ENCODE measurements at regions not wholly inside any gene's neighbourhood (a gene's known extent, or its start where the extent isn't known, plus 50 kb on each side); places are given as distances from the start of the nearest gene placed in this dataset.

DNA sequence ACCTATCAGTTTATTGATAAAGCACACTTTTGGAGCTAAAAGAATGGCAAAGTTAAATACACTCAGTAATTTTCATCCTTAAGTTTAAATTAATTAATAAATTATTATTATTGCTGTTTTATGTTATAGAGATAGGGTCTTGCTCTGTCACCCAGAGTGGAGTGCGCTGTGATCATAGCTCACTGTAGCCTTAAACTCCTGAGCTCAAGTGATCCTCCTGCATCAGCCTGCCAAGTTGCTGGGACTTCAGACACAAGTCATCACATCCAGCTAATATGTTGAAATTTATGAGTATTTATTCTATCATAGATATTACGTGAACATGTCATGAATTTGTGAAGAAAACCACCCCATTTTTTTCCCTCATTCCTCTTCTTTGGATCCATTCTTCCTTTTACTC lies 64.2 kb downstream of the GJA1 start:
- no peaks in the 10 kb centered on the region for H3K4me1 ChIP-seq (ENCODE audit: control insufficient read depth in 3 of 3, insufficient read depth in 2 of 3, low read depth in 1 of 3, low read length in 2 of 3)
- no peaks in the 10 kb centered on the region for H3K36me3 ChIP-seq (ENCODE audit: control insufficient read depth in 3 of 3, insufficient read depth in 2 of 3, low read depth in 1 of 3, low read length in 3 of 3)
- FAIRE-seq, result no peak
- H3K4me3 ChIP-seq (ENCODE audit: low read depth in 1 of 3, low read length in 3 of 3), result no peak overlapping the region
- H3K27me3 ChIP-seq (ENCODE audit: control insufficient read depth in 3 of 3, insufficient read depth in 3 of 3, low read length in 3 of 3), result no peaks in the 10 kb centered on the region
- H3K27ac ChIP-seq (ENCODE audit: low read depth in 1 of 3, low read length in 2 of 3), result no peak overlapping the region
- DNase-seq, result no peak
- no peaks in the 10 kb centered on the region for H3K9me3 ChIP-seq (ENCODE audit: control insufficient read depth in 2 of 2, insufficient read depth in 1 of 2, low read depth in 1 of 2, low read length in 1 of 2)
- WGBS, 3 donors, result 86 to 94% (median 88%) methylated on average over 2 of the region's 2 CpGs

GRCh38 chr6:121503589-121503991 lies 68.1 kb downstream of the GJA1 start:
- H3K27me3 ChIP-seq (ENCODE audit: control insufficient read depth in 3 of 3, insufficient read depth in 3 of 3, low read length in 3 of 3), result no peaks in the 10 kb centered on the region
- 45 to 56% (median 55%) methylated on average over 2 of the region's 2 CpGs for WGBS, 3 donors
- no peak for FAIRE-seq
- H3K4me1 ChIP-seq (ENCODE audit: control insufficient read depth in 3 of 3, insufficient read depth in 2 of 3, low read depth in 1 of 3, low read length in 2 of 3), result no peaks in the 10 kb centered on the region
- H3K27ac ChIP-seq (ENCODE audit: low read depth in 1 of 3, low read length in 2 of 3), result no peak overlapping the region
- H3K9me3 ChIP-seq (ENCODE audit: control insufficient read depth in 2 of 2, insufficient read depth in 1 of 2, low read depth in 1 of 2, low read length in 1 of 2), result no peaks in the 10 kb centered on the region
- H3K4me3 ChIP-seq (ENCODE audit: low read depth in 1 of 3, low read length in 3 of 3), result no peak overlapping the region
- DNase-seq, result no peak
- H3K36me3 ChIP-seq (ENCODE audit: control insufficient read depth in 3 of 3, insufficient read depth in 2 of 3, low read depth in 1 of 3, low read length in 3 of 3), result no peaks in the 10 kb centered on the region

DNA sequence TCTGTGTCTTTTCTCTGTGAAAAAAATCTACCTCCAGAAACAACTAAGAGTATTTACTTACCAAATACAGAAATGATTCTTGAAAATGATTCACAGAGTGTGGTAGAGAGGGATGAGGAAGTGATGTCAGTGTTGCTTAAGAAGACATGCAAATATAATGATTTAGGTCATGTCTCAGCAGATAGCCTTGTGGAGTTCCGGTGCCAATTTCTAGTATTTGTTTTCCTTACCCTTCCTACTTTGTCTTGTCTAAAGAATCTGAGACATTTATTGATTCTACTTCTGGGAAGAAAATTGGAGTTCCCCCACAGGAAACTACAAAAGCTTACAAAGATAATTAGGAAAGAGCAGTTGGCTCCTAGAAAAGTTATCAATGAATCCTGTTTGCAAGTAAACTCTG lies 68.8 kb downstream of the GJA1 start:
- DNase-seq (no peak), FAIRE-seq (no peak)
- no peaks in the 10 kb centered on the region for H3K27me3 ChIP-seq (ENCODE audit: control insufficient read depth in 3 of 3, insufficient read depth in 3 of 3, low read length in 3 of 3)
- H3K4me3 ChIP-seq (ENCODE audit: low read depth in 1 of 3, low read length in 3 of 3), result no peak overlapping the region
- H3K36me3 ChIP-seq (ENCODE audit: control insufficient read depth in 3 of 3, insufficient read depth in 2 of 3, low read depth in 1 of 3, low read length in 3 of 3), result no peaks in the 10 kb centered on the region
- H3K9me3 ChIP-seq (ENCODE audit: control insufficient read depth in 2 of 2, insufficient read depth in 1 of 2, low read depth in 1 of 2, low read length in 1 of 2), result no peaks in the 10 kb centered on the region
- no peak overlapping the region for H3K27ac ChIP-seq (ENCODE audit: low read depth in 1 of 3, low read length in 2 of 3)
- no peaks in the 10 kb centered on the region for H3K4me1 ChIP-seq (ENCODE audit: control insufficient read depth in 3 of 3, insufficient read depth in 2 of 3, low read depth in 1 of 3, low read length in 2 of 3)
- 27 to 52% (median 33%) methylated on average over 1 of the region's 1 CpG for WGBS, 3 donors

- FAIRE-seq (no peak), DNase-seq (no peak)
- no peak overlapping the region for H3K4me3 ChIP-seq (ENCODE audit: low read depth in 1 of 3, low read length in 3 of 3)
- H3K9me3 ChIP-seq (ENCODE audit: control insufficient read depth in 2 of 2, insufficient read depth in 1 of 2, low read depth in 1 of 2, low read length in 1 of 2), result no peaks in the 10 kb centered on the region
- H3K27me3 ChIP-seq (ENCODE audit: control insufficient read depth in 3 of 3, insufficient read depth in 3 of 3, low read length in 3 of 3), result no peaks in the 10 kb centered on the region
- WGBS, 3 donors, result 94 to 98% (median 95%) methylated on average over 2 of the region's 2 CpGs
- no peaks in the 10 kb centered on the region for H3K36me3 ChIP-seq (ENCODE audit: control insufficient read depth in 3 of 3, insufficient read depth in 2 of 3, low read depth in 1 of 3, low read length in 3 of 3)
- no peak overlapping the region for H3K27ac ChIP-seq (ENCODE audit: low read depth in 1 of 3, low read length in 2 of 3)
- H3K4me1 ChIP-seq (ENCODE audit: control insufficient read depth in 3 of 3, insufficient read depth in 2 of 3, low read depth in 1 of 3, low read length in 2 of 3), result no peaks in the 10 kb centered on the region
These were observed 69.8 kb downstream of the GJA1 start for GRCh38 chr6:121505284-121505683.

DNA sequence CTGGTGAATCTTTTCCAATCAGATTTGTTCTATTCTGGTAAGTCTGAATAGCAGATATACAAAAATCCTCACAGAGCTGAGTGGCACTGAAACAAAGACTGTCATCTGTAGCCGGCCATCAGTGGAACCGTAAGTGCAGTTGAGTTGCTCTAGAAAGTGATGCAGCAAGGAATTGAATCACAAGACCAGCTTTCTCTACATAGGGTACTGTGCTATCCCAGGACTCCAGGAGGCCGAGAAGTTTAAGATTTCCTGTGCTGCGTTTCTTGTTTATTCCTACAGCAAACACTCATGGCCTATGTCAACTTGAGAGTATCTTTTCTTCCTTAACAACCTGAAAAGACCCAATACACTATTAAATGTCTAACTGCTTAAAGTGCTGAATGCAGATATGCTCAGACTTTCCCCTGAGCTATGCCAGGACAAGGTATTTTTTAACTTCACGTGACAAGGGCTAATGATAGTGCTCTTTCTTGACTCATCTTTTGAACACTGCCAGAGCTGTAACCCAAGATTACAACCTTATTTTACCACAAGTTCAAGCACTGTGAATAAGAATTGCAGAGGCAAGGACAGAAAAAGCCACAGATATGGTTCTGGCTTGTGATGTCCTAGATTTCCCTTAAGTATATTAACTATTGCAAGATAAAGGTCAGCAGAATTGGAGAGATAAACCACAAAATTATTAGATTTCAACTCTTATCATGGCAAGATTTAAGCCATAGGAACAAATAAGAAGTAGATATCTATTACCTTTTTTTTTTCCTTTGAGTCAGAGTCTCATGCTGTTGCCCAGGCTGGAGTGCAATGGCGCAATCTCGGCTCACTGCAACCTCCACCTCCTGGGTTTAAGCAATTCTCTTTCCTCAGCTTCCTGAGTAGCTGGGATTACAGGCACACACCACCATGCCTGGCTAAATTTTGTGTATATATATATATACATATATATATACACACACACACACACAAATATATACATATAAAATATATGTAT lies 71.6 kb downstream of the GJA1 start:
- Histone ChIP-seq H3K27ac (ENCODE audit: low read depth in 1 of 3, low read length in 2 of 3) (no peak overlapping the region), H3K36me3 (ENCODE audit: control insufficient read depth in 3 of 3, insufficient read depth in 2 of 3, low read depth in 1 of 3, low read length in 3 of 3) (no peaks in the 10 kb centered on the region), H3K27me3 (ENCODE audit: control insufficient read depth in 3 of 3, insufficient read depth in 3 of 3, low read length in 3 of 3) (no peaks in the 10 kb centered on the region), H3K4me1 (ENCODE audit: control insufficient read depth in 3 of 3, insufficient read depth in 2 of 3, low read depth in 1 of 3, low read length in 2 of 3) (no peaks in the 10 kb centered on the region), H3K4me3 (ENCODE audit: low read depth in 1 of 3, low read length in 3 of 3) (no peak overlapping the region), H3K9me3 (ENCODE audit: control insufficient read depth in 2 of 2, insufficient read depth in 1 of 2, low read depth in 1 of 2, low read length in 1 of 2) (no peaks in the 10 kb centered on the region)
- FAIRE-seq (no peak), DNase-seq (peak in 1 of 2 donors; percentile 23)
- 72 to 84% (median 75%) methylated on average over 7 of the region's 7 CpGs for WGBS, 3 donors

DNA sequence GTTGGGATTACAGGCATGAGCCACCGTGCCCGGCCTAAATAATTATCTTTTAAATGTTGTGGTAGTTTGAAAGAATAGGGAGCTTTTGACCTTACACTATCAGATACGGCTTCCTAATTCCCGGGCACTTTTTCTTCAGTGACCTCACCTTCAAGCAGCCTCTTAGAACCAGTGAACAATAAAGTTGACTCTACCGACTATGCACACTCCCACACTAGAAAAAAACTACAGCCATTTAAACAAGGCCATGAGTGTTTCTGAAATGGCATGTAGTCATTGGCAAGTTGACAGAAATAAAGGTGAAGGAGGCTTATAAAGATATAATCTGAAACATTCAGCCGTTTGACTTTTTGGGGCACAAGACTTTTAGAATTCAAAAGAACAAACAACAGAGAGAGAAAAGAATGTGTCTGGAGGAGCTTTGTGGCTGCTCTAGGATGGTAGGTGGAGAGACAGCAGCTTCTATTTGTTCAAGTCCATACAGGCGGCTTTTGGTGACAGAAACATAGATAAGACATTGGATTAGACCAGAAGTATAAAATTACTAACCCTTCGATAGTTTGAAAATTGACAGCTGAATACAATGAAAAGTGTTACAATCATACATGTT lies 75.2 kb downstream of the GJA1 start:
- Histone ChIP-seq H3K36me3 (ENCODE audit: control insufficient read depth in 3 of 3, insufficient read depth in 2 of 3, low read depth in 1 of 3, low read length in 3 of 3) (no peaks in the 10 kb centered on the region), H3K9me3 (ENCODE audit: control insufficient read depth in 2 of 2, insufficient read depth in 1 of 2, low read depth in 1 of 2, low read length in 1 of 2) (no peaks in the 10 kb centered on the region), H3K27ac (ENCODE audit: low read depth in 1 of 3, low read length in 2 of 3) (no peak overlapping the region), H3K27me3 (ENCODE audit: control insufficient read depth in 3 of 3, insufficient read depth in 3 of 3, low read length in 3 of 3) (no peaks in the 10 kb centered on the region), H3K4me1 (ENCODE audit: control insufficient read depth in 3 of 3, insufficient read depth in 2 of 3, low read depth in 1 of 3, low read length in 2 of 3) (no peaks in the 10 kb centered on the region), H3K4me3 (ENCODE audit: low read depth in 1 of 3, low read length in 3 of 3) (no peak overlapping the region)
- DNase-seq (peak in 1 of 2 donors; percentile 7), FAIRE-seq (no peak)
- WGBS, 3 donors, result 30 to 68% (median 48%) methylated on average over 8 of the region's 8 CpGs

DNA sequence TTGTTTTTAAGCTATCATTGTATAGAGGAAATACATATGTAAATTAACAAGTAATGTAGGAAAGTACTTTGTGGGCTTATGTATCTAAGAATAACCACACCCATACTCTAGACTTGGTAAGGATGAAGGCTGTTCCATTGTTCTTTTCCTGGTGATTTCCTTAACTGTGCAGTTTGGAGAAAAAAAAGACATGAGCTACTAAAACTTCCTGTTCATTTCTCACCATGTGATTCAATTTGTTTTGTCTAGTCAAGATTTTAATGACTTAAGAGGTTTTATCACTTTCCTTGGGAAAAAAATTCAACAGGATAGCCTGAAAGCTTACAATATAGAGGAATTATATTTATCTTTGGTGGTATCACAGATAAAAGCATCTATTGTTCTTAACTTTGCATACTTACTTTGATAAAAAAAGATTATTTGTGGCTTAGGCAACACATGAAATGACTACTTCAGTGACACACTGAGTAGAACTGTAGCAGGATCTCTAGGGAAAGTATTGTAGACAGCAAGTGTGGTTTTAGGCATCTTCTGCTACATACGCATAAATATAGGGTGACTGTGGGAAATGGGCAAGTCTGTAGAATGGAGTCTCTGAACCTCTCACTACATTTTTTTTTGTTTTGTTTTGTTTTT lies 80.3 kb downstream of the GJA1 start:
- no peak for FAIRE-seq

DNA sequence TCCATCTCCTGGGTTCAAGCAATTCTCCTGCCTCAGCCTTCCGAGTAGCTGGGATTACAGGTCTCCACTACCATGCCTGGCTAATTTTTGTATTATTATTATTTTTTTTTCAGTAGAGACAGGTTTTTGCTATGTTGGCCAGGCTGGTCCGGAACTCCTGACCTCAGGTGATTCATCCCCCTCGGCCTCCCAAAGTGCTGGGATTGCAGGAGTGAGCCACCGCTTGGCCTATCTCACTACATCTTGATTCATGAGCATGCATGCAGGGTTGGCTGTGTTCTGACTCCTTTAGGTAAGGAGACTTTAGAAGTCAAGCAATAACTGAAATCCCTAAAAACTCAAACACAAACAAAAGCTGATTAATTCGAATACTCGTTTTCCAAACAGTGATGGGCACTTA lies 80.9 kb downstream of the GJA1 start:
- Histone ChIP-seq H3K27me3 (ENCODE audit: control insufficient read depth in 3 of 3, insufficient read depth in 3 of 3, low read length in 3 of 3) (no peaks in the 10 kb centered on the region), H3K36me3 (ENCODE audit: control insufficient read depth in 3 of 3, insufficient read depth in 2 of 3, low read depth in 1 of 3, low read length in 3 of 3) (no peaks in the 10 kb centered on the region), H3K4me1 (ENCODE audit: control insufficient read depth in 3 of 3, insufficient read depth in 2 of 3, low read depth in 1 of 3, low read length in 2 of 3) (no peaks in the 10 kb centered on the region), H3K4me3 (ENCODE audit: low read depth in 1 of 3, low read length in 3 of 3) (no peak overlapping the region), H3K27ac (ENCODE audit: low read depth in 1 of 3, low read length in 2 of 3) (no peak overlapping the region), H3K9me3 (ENCODE audit: control insufficient read depth in 2 of 2, insufficient read depth in 1 of 2, low read depth in 1 of 2, low read length in 1 of 2) (no peaks in the 10 kb centered on the region)
- FAIRE-seq (no peak), DNase-seq (no peak)
- WGBS, 3 donors, result 88 to 93% (median 91%) methylated on average over 6 of the region's 6 CpGs

More for the DNA sequence above, 80.3 kb downstream of the GJA1 start:
- no peaks in the 10 kb centered on the region for H3K27me3 ChIP-seq (ENCODE audit: control insufficient read depth in 3 of 3, insufficient read depth in 3 of 3, low read length in 3 of 3)
- no peaks in the 10 kb centered on the region for H3K36me3 ChIP-seq (ENCODE audit: control insufficient read depth in 3 of 3, insufficient read depth in 2 of 3, low read depth in 1 of 3, low read length in 3 of 3)
- DNase-seq, result no peak
- H3K9me3 ChIP-seq (ENCODE audit: control insufficient read depth in 2 of 2, insufficient read depth in 1 of 2, low read depth in 1 of 2, low read length in 1 of 2), result no peaks in the 10 kb centered on the region
- H3K4me1 ChIP-seq (ENCODE audit: control insufficient read depth in 3 of 3, insufficient read depth in 2 of 3, low read depth in 1 of 3, low read length in 2 of 3), result no peaks in the 10 kb centered on the region
- H3K27ac ChIP-seq (ENCODE audit: low read depth in 1 of 3, low read length in 2 of 3), result no peak overlapping the region
- WGBS, 3 donors, result 94 to 100% (median 100%) methylated on average over 1 of the region's 1 CpG
- H3K4me3 ChIP-seq (ENCODE audit: low read depth in 1 of 3, low read length in 3 of 3), result no peak overlapping the region

All from small intestine (tissue), 7 donors.